ENCODE measurements at regions not wholly inside any gene's neighbourhood (a gene's known extent, or its start where the extent isn't known, plus 50 kb on each side); places are given as distances from the start of the nearest gene placed in this dataset.

DNA sequence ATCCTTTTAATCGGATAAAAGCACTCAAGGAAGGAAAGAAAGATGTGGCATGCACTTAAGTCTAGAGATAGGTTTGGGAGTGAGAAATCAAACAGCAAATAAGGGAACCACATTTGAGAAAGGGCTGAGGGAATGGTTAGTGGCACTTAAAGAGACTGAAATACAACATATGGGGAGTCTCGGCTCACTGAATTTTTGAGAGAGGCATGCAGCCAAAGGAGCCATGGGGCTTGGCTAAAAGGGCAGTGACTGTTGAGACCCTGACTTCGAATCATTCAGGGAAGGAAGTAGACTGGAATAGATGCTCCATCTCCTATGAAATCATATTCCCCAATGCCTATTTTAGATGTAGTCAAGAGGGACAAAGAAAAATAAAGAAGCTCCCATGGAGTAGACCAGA lies 58.3 kb upstream of the HAO2 start:
- no peak for DNase-seq

DNA sequence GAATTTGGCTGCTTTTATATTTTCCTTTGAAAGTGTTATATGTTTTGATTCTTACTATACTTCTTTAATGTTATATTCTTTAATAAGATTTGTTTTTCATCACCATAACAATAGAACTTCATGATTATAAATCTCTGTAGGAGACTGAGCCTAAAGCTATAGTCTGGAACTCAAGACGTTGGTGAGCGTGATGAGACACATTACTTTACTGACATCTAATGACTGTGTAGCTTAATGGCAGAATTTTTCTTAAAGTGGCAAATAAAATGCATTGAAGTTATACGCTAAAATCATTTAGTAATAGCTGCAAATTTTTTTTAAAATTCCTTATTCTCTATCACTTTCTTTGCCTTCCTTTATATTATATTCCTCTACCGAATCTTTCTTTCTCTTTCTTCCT lies 56.1 kb upstream of the HAO2 start:
- DNase-seq, result no peak

GRCh38 chr1:119314001-119314796 lies 54.4 kb upstream of the HAO2 start:
- DNase-seq, result no peak

DNA sequence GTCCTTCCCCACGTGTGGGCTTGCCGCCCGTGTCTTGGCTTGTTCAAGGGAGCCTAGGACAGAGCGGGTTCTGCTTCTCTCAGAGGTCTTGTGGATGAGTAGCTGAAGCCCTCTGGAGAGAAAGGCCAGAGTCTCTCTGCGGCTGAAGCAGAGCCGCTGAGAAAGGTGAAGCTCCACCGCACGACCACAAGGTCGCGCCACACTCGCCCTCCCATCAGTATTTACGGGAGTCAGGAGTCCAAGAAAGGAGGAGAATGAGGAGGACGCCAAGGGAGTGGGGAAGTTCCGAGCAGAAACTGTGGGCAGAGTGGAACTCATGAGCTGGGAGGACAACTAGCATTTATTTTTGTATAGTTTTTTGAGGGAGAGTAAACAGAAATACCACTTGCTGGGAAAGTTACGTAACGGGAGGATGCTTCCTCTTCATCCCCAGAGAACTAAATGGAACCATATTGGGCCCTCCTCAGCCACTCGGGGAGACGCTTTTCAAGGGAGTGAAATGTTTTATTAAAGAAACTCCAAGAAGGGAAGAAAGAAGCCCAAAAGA lies 51.6 kb upstream of the HAO2 start:
- no peak for DNase-seq

DNA sequence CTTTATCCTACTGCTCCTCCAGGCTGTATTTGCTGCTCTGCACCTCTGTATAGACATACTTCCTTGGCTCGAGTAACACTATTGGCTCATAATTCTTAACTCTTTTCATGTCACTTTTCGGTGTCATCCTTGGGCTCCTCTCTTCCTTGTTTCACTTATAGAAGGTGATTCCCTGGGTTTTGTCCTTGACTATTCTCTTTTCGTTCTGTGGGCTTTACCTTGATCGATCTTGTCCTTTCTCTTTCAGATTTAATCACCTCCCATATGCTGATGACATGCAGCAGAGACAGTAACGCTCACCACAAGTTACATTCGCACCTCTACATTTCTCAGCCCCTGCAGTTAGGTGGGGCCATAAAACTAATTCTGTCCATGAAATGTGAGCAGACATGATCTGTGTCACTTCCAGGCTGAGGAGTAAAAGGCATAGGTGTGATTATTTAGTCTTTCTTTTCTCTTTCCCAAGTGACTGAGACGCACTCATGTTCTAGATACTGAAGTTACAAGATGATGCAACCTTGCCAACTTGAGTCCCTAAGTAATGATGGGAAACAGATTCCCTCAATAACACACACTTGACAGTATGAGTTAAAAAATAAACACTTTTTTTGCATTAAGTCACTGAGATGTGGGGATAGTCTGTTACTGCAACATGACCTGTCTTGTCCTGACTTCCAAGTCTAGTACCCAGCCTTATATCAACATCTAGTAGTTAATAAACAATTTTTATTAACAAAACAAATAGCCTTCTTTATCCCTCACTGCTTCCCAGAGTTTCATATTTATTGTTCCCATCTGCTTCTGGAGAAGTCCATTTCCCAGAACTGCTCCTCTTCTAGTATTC lies 49.9 kb upstream of the HAO2 start:
- no peak for DNase-seq
